OCI-LY7 (cell line): ENCODE measurements at regions not wholly inside any gene's neighbourhood (a gene's known extent, or its start where the extent isn't known, plus 50 kb on each side); places are given as distances from the start of the nearest gene placed in this dataset.

Experiments
- CTCF ChIP-seq: fragments of 200-600 bp; sonication (generic); conservative IDR thresholded peaks from 2 replicates; pipeline ENCODE4 v1.5.1; 2014; ENCODE audit warnings: mild to moderate bottlenecking, antibody characterized with exemption, low read length, moderate library complexity, mixed read lengths
- EZH2phosphoT487 ChIP-seq: fragments of 200-600 bp; sonication (generic); IDR thresholded peaks from 2 replicates; pipeline ENCODE4 v1.6.1; 2018; ENCODE audit warnings: low read depth, borderline replicate concordance, mild to moderate bottlenecking, mixed run types, antibody characterized with exemption, low read length, moderate library complexity, mixed read lengths

- no peak for TF ChIP-seq CTCF
- TF ChIP-seq EZH2phosphoT487, result no peak
Measured at GRCh38 chr20:22757424-22758183, 173.2 kb upstream of the FOXA2 start.
